ENCODE measurements at regions not wholly inside any gene's neighbourhood (a gene's known extent, or its start where the extent isn't known, plus 50 kb on each side); places are given as distances from the start of the nearest gene placed in this dataset.

DNA sequence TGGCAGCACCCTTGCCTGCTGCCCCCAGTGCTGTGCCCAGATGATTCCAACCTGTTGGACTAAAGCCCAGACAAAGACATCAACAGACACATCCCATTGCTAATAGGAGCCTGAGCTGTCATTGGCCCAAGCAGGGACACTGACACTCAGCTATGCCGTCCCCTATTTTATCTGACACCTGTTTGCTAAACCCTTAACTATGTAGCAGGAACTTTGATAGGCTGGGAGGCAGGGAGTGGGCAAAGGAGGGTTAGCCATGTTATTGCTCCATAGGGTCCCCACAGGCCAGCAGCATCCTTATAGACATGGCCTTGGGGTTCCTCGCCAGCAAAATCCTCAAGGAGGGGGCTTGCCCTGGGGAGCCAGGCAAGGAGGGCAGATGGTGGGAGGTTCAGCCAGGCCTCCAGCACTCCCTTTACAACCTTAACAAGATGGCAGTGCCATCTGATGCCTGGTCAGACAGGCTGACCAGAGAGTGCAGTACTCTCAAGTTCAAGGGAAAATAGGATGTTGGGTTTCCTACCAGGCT is 50.4 kb upstream of the CDKN2AIPNL start:
- WGBS (ENCODE audit: insufficient coverage): no CpG with 5 or more reads among the region's 2 CpGs
- no peak for DNase-seq (ENCODE audit: low read depth in 4 of 6, low spot score in 6 of 6)
- Histone ChIP-seq H3K9me3 (ENCODE audit: control insufficient read depth, insufficient read depth, low read length) (no peaks in the 10 kb centered on the region), H3K27me3 (ENCODE audit: control insufficient read depth, insufficient read depth, low read length) (peaks cover 12% of the 10 kb centered on the region), H3K36me3 (ENCODE audit: control insufficient read depth, insufficient read depth, low read length) (no peaks in the 10 kb centered on the region), H3K4me3 (ENCODE audit: low read depth, low read length) (no peak overlapping the region), H3K4me1 (ENCODE audit: control insufficient read depth, insufficient read depth, low read length) (peaks cover 22% of the 10 kb centered on the region), H3K27ac (ENCODE audit: low read depth, low read length) (no peak overlapping the region)
